BJ (cell line): ENCODE measurements at regions not wholly inside any gene's neighbourhood (a gene's known extent, or its start where the extent isn't known, plus 50 kb on each side); places are given as distances from the start of the nearest gene placed in this dataset.

ENCODE experiments used
- CTCF ChIA-PET: fragments of 350-600 bp; formaldehyde crosslinking; extraction: SDS; loops from one replicate; lab custom pipeline; 2021; ENCODE audit warnings: antibody characterized with exemption, inconsistent platforms; lab: Yijun Ruan, JAX
- POLR2A ChIA-PET: fragments of 300-600 bp; sonication (Branson Sonifier 250); formaldehyde crosslinking; extraction: SDS; loops from one replicate; lab custom pipeline; 2021; ENCODE audit warnings: antibody characterized with exemption; lab: Charles Lee
- DNase-seq: peaks from one replicate; pipeline ENCODE4 v3.0.0-alpha.2; 2011; ENCODE audit warnings: low read depth
- H3K27me3 ChIP-seq: 2 replicates; pipeline ENCODE4 v1.6.0; 2011; ENCODE audit warnings: low read length; ENCODE audit not compliant: control insufficient read depth, insufficient read depth
- H3K36me3 ChIP-seq: 2 replicates; pipeline ENCODE4 v1.5.1; 2011; ENCODE audit warnings: low read length; ENCODE audit not compliant: control insufficient read depth, insufficient read depth
- H3K4me3 ChIP-seq: 2 replicates; pipeline ENCODE4 v1.5.1; 2011; ENCODE audit warnings: low read depth, mild to moderate bottlenecking, control low read depth, low read length
- TF ChIP-seq, protein P1 (sequence below): IDR thresholded peaks from 2 replicates; pipeline ENCODE4 v1.5.1; 2011; ENCODE audit warnings: low read depth, mild to moderate bottlenecking, control low read depth, inconsistent platforms, low read length, moderate library complexity; ENCODE audit not compliant: insufficient read depth

- no peak for DNase-seq
- ChIA-PET CTCF (no interaction called here), POLR2A (no interaction called here)
- no peak overlapping the region for H3K4me3 ChIP-seq
- no peaks in the 10 kb centered on the region for H3K36me3 ChIP-seq
- no peaks in the 10 kb centered on the region for H3K27me3 ChIP-seq
- TF ChIP-seq, protein P1, sequence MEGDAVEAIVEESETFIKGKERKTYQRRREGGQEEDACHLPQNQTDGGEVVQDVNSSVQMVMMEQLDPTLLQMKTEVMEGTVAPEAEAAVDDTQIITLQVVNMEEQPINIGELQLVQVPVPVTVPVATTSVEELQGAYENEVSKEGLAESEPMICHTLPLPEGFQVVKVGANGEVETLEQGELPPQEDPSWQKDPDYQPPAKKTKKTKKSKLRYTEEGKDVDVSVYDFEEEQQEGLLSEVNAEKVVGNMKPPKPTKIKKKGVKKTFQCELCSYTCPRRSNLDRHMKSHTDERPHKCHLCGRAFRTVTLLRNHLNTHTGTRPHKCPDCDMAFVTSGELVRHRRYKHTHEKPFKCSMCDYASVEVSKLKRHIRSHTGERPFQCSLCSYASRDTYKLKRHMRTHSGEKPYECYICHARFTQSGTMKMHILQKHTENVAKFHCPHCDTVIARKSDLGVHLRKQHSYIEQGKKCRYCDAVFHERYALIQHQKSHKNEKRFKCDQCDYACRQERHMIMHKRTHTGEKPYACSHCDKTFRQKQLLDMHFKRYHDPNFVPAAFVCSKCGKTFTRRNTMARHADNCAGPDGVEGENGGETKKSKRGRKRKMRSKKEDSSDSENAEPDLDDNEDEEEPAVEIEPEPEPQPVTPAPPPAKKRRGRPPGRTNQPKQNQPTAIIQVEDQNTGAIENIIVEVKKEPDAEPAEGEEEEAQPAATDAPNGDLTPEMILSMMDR, result no peak
These were observed 548.5 kb upstream of the ZNF462 start for GRCh38 chr9:106314476-106314875.

DNA sequence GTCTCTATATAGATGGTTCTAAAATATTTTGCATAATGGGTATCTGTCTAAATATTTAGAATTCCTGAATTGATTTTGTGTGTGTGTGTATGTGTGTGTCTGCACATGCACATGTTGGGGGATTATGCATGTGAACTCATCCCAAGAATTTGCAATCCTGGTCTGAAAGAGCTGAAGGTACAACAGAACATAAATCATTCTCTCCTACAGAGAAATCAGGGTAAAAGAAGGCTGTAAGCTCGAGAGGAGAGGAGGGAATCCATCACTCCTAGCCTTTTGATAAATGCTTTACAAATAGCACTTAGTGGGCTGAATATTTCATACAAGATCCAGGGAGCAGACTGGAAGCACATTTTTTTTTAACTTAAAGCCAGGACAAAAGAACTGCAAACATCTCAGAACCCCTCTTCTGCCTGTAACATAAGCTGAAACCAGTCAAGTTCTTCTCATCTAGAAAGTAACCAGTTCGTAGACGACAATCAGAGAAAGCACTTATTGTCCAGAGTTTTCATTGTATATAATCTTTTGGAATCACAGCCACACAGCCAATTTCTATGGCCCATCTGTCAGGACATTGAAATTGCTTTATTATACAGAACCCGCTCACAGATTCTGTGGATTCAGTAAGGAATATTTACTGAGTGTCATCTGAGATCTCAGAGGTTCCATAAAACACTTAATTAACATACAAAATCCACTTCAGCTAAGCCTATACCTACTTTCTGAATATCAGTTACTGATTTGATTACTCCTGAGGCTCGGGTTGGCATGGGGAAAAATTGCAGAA, 541.4 kb upstream of the ZNF462 start:
- ChIA-PET POLR2A (no interaction called here), CTCF (interaction anchor here (1.1 kb wide), 1 partner anchor 46 kb away, joined by 3 read pairs; no protein-coding TSS in a partner anchor)
- H3K4me3 ChIP-seq, result no peak overlapping the region
- DNase-seq, result no peak
- TF ChIP-seq, protein P1, result no peak
- H3K36me3 ChIP-seq, result no peaks in the 10 kb centered on the region
- no peaks in the 10 kb centered on the region for H3K27me3 ChIP-seq

DNA sequence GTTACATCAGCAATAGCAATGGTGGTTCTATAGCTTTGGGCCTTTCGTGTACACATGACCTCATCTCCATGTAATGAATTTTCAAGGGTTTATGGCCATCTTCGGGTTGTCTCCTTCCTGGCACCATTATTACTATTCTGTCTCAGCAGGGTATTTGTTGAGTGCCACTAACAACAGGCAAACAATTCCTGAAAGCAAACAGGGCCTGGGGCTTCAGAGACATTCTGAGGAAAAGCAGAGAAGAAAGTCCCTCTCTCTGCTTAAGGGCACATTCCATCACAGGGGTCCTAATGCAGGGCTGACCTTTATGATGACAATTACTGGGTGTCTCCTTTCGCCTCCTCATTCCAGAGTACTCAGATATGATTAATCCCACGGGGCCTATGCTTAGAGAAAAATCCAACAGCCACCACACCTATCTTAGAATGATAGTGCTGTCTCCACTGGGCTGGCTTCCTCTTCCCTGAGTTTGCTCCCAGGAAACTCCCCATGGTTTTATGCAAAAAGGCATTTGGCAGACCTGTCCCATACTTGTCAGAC, 540.2 kb upstream of the ZNF462 start:
- no peak for DNase-seq
- Histone ChIP-seq H3K27me3 (no peaks in the 10 kb centered on the region), H3K4me3 (no peak overlapping the region), H3K36me3 (no peaks in the 10 kb centered on the region)
- TF ChIP-seq, protein P1, result no peak
- POLR2A ChIA-PET, result no interaction called here
- CTCF ChIA-PET, result no interaction called here

- Histone ChIP-seq H3K4me3 (no peak overlapping the region), H3K27me3 (no peaks in the 10 kb centered on the region), H3K36me3 (no peaks in the 10 kb centered on the region)
- ChIA-PET POLR2A (no interaction called here), CTCF (no interaction called here)
- DNase-seq, result no peak
- TF ChIP-seq, protein P1, result no peak
These were observed 538.8 kb upstream of the ZNF462 start for GRCh38 chr9:106324053-106324585.

DNA sequence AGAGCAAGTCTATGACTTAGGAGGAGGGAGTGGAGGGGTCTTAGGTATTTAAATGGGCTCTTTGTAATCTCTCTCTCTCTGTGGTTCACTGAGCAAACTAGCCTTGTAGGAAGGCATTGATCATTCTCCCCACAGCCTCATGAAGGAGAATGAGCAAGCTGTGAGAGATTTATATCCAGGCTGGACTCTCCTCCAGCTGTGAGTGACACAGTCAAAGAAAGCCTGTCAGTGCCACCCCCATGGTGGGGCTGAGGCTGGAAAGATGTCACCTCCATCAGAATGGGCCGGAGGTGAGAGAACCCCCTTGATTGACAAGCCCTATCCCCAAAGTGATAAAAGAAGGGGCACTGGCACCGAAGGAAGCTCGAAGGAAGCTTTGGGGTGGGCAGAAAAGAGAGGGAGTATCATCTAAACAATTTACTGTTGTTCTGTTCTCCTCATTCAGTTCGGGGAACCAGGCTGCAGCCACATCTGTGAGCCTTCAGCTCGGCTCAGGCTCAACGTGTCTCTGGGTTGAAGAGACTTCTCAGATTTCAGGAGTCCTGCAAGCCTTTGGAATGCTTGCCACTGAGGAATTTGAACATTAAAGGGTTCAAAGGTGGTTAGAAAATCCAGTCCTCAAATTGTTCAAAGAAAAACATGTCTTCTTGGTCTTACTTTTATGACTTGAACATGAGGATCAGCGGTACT, 538.2 kb upstream of the ZNF462 start:
- DNase-seq, result no peak

More for the DNA sequence above, 538.2 kb upstream of the ZNF462 start:
- POLR2A ChIA-PET, result no interaction called here
- CTCF ChIA-PET, result no interaction called here
- Histone ChIP-seq H3K27me3 (no peaks in the 10 kb centered on the region), H3K4me3 (no peak overlapping the region), H3K36me3 (no peaks in the 10 kb centered on the region)
- TF ChIP-seq, protein P1, result no peak
